SK-N-MC (cell line): ENCODE measurements at regions not wholly inside any gene's neighbourhood (a gene's known extent, or its start where the extent isn't known, plus 50 kb on each side); places are given as distances from the start of the nearest gene placed in this dataset.

Source experiments
- EZH2 ChIP-seq: fragments of 200-600 bp; sonication (generic); IDR thresholded peaks from one replicate; pipeline ENCODE4 v1.6.1; 2017; ENCODE audit warnings: antibody characterized with exemption
- POLR2AphosphoS5 ChIP-seq: IDR thresholded peaks from 2 replicates; pipeline ENCODE4 v1.6.1; 2012; ENCODE audit warnings: mild to moderate bottlenecking, low read depth, low read length, borderline replicate concordance

GRCh38 chr18:39105104-39105503 is 1539.5 kb upstream of the CELF4 start:
- TF ChIP-seq EZH2 (no peak), POLR2AphosphoS5 (no peak)
